HG03066 (cell line): ENCODE measurements at regions not wholly inside any gene's neighbourhood (a gene's known extent, or its start where the extent isn't known, plus 50 kb on each side); places are given as distances from the start of the nearest gene placed in this dataset.
"Not testable (repeated sequence)": the region's sequence is repeated elsewhere in the genome, so short reads cannot be mapped to it uniquely, and the experiment has no call there.

ENCODE experiments used
- ATAC-seq: cut with Tn5 transposase; IDR thresholded peaks from one replicate; pipeline ENCODE4 v1.9.1; 2021; ENCODE audit warnings: low read depth; ENCODE audit not compliant: unreplicated experiment

DNA sequence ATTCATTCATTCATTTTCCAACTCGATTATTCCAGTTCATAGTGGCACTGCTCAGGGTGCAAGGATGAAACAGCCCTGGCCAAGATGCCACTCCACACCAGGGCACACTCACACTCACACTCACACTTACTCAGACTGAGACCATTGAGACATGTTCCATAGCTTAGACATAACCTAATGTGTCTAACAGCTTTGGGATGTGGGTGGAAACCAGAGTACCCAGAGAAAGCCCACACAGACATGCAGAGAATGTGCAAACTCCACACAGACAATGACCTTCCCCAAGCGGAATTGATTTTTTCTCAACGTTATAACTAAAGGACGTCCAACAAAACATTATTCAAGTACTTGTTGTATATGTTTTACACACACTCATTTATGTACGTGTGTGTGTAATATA lies 1363.5 kb downstream of the EFNA5 start:
- ATAC-seq, result no peak

- no peak for ATAC-seq
Observed at GRCh38 chr5:106306313-106307028, 1364.3 kb downstream of the EFNA5 start.

GRCh38 chr5:106303911-106304310 lies 1366.8 kb downstream of the EFNA5 start:
- ATAC-seq, result no peak

DNA sequence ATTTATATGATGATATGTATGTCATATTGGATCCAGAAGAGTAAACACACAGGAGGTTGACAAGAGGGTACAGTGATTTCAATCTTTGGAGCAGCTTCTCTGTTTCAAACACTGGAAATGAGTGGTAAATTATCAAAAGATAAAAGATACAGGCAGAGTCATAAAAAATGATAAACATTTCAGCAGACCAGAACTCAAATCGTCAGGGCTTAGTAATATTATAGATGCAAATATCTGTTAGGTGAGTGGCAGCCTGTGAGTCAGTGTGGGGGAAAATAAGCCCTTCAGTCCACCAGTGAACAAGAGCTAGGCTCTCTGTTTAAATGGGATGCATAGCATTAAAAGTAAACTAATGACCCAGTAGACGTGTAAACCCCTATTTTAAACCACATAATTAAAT lies 1378.1 kb downstream of the EFNA5 start:
- ATAC-seq, result no peak

- ATAC-seq, result no peak
Observed at GRCh38 chr5:106290841-106291240, 1379.9 kb downstream of the EFNA5 start.

DNA sequence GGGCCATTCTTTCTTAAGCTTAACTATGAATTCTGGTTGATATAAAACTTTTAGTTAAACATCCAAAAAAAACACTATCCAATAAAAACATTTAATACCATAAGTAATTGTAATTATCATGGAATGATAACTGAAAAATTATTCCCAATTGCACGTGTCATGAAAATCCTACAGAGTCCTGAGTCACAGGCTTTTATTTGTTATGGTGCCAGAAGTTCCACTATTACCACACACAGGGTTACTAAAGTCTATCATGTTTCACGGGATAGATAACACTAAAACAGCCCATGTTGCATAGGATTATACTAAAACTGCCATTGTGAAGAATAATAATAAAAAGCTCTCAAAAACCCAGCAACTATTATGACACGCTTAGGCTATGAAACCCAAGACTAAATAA lies 1381.8 kb downstream of the EFNA5 start:
- ATAC-seq, result no peak

DNA sequence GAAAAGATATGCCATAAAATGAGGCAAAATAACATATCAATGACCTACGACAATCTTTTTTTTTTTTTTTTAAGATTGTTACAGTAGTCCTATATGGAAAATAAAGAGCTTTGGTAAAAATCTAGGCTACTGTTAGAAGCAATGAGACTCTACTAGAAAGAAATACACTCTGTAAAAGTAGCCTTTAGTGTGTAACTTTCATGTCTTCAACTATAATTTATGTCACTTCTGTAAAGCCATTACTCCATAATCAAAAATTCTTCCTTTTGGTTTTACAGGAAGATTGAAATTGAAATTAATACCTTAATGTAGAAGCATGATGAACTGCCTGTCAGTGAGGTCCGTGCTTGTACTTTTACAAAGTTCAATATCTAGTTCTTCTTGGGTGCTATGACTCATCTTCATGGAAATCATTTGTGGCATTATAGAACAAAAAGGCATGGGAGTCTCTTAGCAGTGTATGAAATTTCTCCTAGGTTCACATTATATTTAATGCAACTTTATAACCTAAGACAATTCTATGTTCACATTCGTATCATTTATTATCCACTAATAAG lies 1393.1 kb downstream of the EFNA5 start:
- ATAC-seq, result no peak

GRCh38 chr5:106269252-106269843 lies 1401.4 kb downstream of the EFNA5 start:
- ATAC-seq, result no peak

DNA sequence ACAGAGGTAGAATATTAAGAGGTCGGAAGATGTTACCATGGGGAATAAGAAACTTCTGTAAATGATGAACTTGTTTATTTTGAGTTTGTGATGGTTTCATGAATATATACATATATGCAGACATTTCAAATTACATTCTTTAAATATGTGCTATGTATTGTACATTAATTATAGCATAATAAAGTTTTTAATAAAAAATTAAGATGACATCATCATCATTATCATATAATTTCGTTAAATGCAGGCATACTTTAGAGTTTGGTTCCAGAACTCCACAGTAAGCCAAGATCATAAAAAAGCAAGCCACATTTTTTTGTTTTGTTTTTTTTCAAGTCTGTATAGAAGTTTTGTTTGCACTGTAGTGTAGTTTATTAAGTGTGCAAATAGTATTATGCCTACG lies 1403.5 kb downstream of the EFNA5 start:
- ATAC-seq, result no peak

- no peak for ATAC-seq
Observed at GRCh38 chr5:106262395-106262794, 1408.3 kb downstream of the EFNA5 start.

GRCh38 chr5:106259431-106260090 lies 1411.2 kb downstream of the EFNA5 start:
- not testable (repeated sequence) for ATAC-seq

GRCh38 chr5:106258591-106259125 lies 1412.1 kb downstream of the EFNA5 start:
- ATAC-seq, result no peak

DNA sequence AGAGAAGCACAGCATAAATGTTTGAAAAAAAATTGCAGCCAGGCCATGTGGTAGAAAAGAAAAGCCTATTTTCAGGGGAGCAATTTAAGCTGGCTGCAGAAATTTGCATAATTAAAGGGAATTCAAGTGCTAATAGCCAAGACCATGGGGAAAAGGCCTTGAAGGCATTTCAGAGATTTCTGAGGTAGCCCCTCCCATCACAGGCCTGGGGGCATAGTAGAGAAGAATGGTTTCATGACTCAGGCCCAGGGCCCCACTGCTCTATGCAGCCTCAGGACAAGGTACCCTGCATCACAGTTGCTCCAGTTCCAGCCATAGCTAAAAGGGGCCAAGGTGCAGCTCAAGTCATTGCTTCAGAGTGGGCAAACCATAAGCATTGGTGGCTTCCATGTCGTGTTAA lies 1416.0 kb downstream of the EFNA5 start:
- ATAC-seq, result no peak

- not testable (repeated sequence) for ATAC-seq
Observed at GRCh38 chr5:106246044-106246745, 1424.5 kb downstream of the EFNA5 start.

GRCh38 chr5:106241409-106241808 lies 1429.3 kb downstream of the EFNA5 start:
- ATAC-seq, result no peak

DNA sequence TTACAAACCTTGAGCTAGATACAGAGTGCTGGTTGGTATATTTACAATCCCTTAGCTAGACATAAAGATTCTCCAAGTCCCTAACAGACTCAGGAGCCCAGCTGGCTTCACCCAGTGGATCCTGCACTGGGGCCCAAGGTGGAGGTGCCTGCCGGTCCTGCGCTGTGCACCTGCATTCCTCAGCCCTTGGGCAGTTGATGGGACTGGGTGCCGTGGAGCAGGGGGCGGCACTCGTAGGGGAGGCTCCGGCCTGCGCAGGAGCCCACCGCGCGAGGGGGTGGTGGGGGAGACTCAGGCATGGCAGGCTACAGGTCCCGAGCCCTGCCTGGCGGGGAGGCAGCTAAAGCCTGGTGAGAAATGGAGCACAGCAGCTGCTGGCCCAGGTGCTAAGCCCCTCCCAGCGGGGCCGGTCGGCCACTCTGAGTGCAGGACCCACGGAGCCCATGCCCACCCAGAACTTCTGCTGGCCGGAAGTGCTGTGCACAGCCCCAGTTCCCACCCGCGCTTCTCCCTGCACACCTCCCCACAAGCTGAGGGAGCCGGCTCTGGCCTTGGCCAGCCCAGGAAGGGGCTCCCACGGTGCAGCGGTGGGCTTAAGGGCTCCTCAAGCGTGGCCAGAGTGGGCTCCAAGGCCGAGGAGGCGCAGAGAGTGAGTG lies 1464.7 kb downstream of the EFNA5 start:
- ATAC-seq, result no peak

DNA sequence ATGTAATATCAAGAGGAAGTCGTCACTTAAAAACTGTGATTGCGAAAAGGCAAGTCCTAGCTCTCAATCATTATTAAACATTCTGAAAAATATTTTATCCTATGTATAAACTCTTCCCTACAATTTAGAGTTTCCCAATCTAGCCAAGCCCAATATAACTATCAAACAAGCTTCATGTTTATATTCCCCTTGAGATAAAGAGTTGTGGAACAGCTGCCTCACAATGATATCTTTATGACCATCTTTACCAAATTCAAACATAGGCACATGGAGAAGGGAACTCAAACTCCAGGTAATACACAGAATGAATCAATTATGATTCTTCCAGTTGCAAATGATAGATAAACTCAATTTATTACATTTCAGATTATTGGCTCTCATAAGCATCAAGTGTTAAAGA lies 1468.7 kb downstream of the EFNA5 start:
- ATAC-seq, result no peak

DNA sequence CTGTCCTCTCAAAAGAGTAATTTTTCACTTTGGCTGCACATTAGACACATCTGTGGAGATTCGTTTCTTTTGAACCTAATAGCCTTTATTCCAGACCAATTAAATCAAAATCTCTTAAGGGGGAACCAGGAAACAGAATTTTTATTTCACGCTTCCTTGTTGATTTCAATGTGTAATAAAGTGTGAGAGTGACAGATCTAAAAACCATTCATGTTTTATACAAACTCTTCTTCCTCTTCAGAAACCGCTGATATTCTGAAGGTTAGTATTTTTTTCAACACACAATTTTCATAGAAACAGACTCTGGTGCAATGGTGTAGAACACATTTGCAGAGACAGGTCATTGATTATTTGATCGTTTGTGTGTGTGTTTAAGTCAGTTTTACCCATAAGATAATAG lies 1469.8 kb downstream of the EFNA5 start:
- ATAC-seq, result no peak

DNA sequence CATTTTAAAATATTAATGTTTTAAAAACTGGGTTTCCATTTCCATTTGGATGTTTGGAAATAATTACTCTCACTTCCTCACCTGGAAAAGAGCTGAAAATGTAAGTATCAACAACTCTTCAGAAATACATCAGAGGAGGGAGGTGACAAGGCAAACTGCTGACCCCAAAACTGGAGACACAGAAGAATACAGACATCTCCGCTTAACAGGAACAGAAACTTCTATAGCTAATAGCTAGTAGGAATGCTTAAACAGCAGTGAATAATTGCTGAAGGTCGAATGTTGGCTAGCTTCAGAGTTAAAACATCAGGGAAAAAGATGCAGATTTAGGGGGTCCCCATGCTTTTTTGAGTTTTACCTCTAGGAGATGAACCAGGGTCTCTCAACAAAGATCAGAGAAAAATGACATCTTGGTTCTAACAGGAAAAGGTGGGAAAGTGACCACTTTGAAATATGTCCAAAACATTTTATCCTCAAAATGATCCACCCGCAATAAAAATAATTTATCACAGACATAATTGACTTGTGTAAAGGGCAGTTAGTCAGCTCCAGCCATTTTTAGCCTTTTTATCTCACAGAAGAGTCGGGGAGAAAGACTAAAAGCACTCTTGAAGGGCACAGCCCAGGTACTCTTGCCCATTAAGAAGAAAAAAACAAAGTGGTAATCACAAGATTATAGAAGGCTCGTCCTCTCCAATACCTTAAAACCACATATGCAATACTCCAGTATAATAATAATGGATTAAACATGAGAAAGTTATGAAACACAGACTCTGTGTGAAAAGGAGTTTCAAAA lies 1474.9 kb downstream of the EFNA5 start:
- ATAC-seq, result no peak
